A549 (cell line): ENCODE measurements at regions not wholly inside any gene's neighbourhood (a gene's known extent, or its start where the extent isn't known, plus 50 kb on each side); places are given as distances from the start of the nearest gene placed in this dataset.

Experiments
- ATAC-seq, 2 experiments: fragments of 200-7000 bp in 1 of 2; fragments of >200 bp in 1 of 2; cut with Nextera tagmentation in 1 of 2; cut with Tn5 transposase in 1 of 2; 3 replicates each; pipeline versions ENCODE4 v1.8.0 to v1.9.1; 2018 to 2020; ENCODE audit warnings: mild to moderate bottlenecking in 1 of 2, moderate library complexity in 1 of 2
- CTCF ChIA-PET: fragments of 300-600 bp; sonication (Branson Sonifier 250); formaldehyde crosslinking; extraction: SDS; loops from one replicate; lab custom pipeline; 2021; ENCODE audit warnings: antibody characterized with exemption, inconsistent platforms; lab: Yijun Ruan, JAX
- POLR2A ChIA-PET: fragments of 350-600 bp; formaldehyde crosslinking; extraction: SDS; loops from one replicate; lab custom pipeline; 2021; ENCODE audit warnings: antibody characterized with exemption, inconsistent platforms; lab: Yijun Ruan, JAX
- DNase-seq, 2 experiments: peaks; one replicate each; pipeline versions ENCODE4 v3.0.0 to v3.0.0-alpha.2; 2011 to 2016; ENCODE audit warnings: low read depth in 1 of 2, low spot score in 1 of 2
- FAIRE-seq: peaks from 2 replicates; lab custom pipeline; 2011; peaks lifted over from hg19 to GRCh38; lab: Jason Lieb, UNC
- H3K27ac ChIP-seq, 2 experiments: fragments of >200 bp; sonication (Bioruptor Twin); formaldehyde crosslinking; 3 replicates each; pipeline ENCODE4 v1.5.1; 2016 to 2017
- H3K4me1 ChIP-seq: fragments of >200 bp; sonication (Bioruptor Twin); formaldehyde crosslinking; 3 replicates; pipeline ENCODE4 v1.6.1; 2016
- H3K4me2 ChIP-seq: fragments of >200 bp; sonication (Bioruptor Twin); formaldehyde crosslinking; 3 replicates; pipeline ENCODE4 v1.6.1; 2016
- H3K4me3 ChIP-seq: fragments of >200 bp; sonication (Bioruptor Twin); formaldehyde crosslinking; 3 replicates; pipeline ENCODE4 v1.5.1; 2016
- H3K9me3 ChIP-seq: fragments of >200 bp; sonication (Bioruptor Twin); formaldehyde crosslinking; 3 replicates; pipeline ENCODE4 v1.6.1; 2016
- ATOH8 ChIP-seq: fragments of 250-450 bp; sonication (Bioruptor Pico); IDR thresholded peaks from 2 replicates; pipeline ENCODE4 v1.5.0; 2020; ENCODE audit warnings: low read depth, mild to moderate bottlenecking, moderate library complexity
- BCL3 ChIP-seq: fragments of >200 bp; sonication (Bioruptor Twin); formaldehyde crosslinking; IDR thresholded peaks from 3 replicates; pipeline ENCODE4 v1.6.1; 2016
- CBX2 ChIP-seq: fragments of 200-600 bp; sonication (generic); IDR thresholded peaks from 2 replicates; pipeline ENCODE4 v1.6.1; 2016; ENCODE audit warnings: low read depth, mild to moderate bottlenecking, borderline replicate concordance
- CTCF ChIP-seq: fragments of >200 bp; sonication (Bioruptor Twin); formaldehyde crosslinking; IDR thresholded peaks from 3 replicates; pipeline ENCODE4 v1.5.1; 2016
- E2F6 ChIP-seq: IDR thresholded peaks from 2 replicates; pipeline ENCODE4 v1.6.1; 2012; ENCODE audit warnings: low read depth, borderline replicate concordance
- EHMT2 ChIP-seq: fragments of 200-600 bp; sonication (generic); IDR thresholded peaks from 2 replicates; pipeline ENCODE4 v1.6.1; 2016; ENCODE audit warnings: antibody characterized with exemption, low read depth, mild to moderate bottlenecking, moderate library complexity
- FOSB ChIP-seq: fragments of 250-450 bp; sonication (Bioruptor Pico); IDR thresholded peaks from 2 replicates; pipeline ENCODE4 v1.5.0; 2020; ENCODE audit warnings: mild to moderate bottlenecking, moderate library complexity
- GATA3 ChIP-seq: IDR thresholded peaks from 2 replicates; pipeline ENCODE4 v1.6.1; 2012; ENCODE audit warnings: borderline replicate concordance
- HDAC2 ChIP-seq: fragments of 200-600 bp; sonication (generic); IDR thresholded peaks from 2 replicates; pipeline ENCODE4 v1.6.1; 2016
- HES2 ChIP-seq: fragments of >200 bp; sonication (Bioruptor Twin); formaldehyde crosslinking; IDR thresholded peaks from 2 replicates; pipeline ENCODE4 v1.6.1; 2016
- MAFK ChIP-seq: fragments of 450-650 bp; IDR thresholded peaks from 2 replicates; pipeline ENCODE4 v1.6.1; 2014; ENCODE audit not compliant: partially characterized antibody
- MYC ChIP-seq: IDR thresholded peaks from 2 replicates; pipeline ENCODE4 v1.6.1; 2012; ENCODE audit warnings: mild to moderate bottlenecking, inconsistent platforms, low read length, improper control_type of control experiment, borderline replicate concordance
- NFE2L2 ChIP-seq: fragments of 150-350 bp; conservative IDR thresholded peaks from 2 replicates; pipeline ENCODE4 v1.6.1; 2014; ENCODE audit warnings: low read length
- POLR2A ChIP-seq: IDR thresholded peaks from 2 replicates; pipeline ENCODE4 v1.6.1; 2012; ENCODE audit warnings: mild to moderate bottlenecking, low read length
- RAD21 ChIP-seq, 2 experiments: fragments of >200 bp in 1 of 2; sonication (Bioruptor Twin) in 1 of 2; formaldehyde crosslinking in 1 of 2; IDR thresholded peaks in 1 of 2; conservative IDR thresholded peaks in 1 of 2; 2 replicates in 1 of 2; 3 replicates in 1 of 2; pipeline ENCODE4 v1.6.1; 2012 to 2018; ENCODE audit warnings: inconsistent platforms in 1 of 2
- RARB ChIP-seq: fragments of 250-450 bp; sonication (Bioruptor Pico); IDR thresholded peaks from 2 replicates; pipeline ENCODE4 v1.8.0; 2021; ENCODE audit warnings: mild to moderate bottlenecking, moderate library complexity
- REST ChIP-seq: fragments of 200-600 bp; sonication (generic); IDR thresholded peaks from 2 replicates; pipeline ENCODE4 v1.6.1; 2016; ENCODE audit warnings: antibody characterized with exemption, mild to moderate bottlenecking, moderate library complexity
- RFX5 ChIP-seq: fragments of 450-650 bp; IDR thresholded peaks from 2 replicates; pipeline ENCODE4 v1.7.1; 2014; ENCODE audit warnings: antibody characterized with exemption, mild to moderate bottlenecking, moderate library complexity
- RNF2 ChIP-seq: fragments of 200-600 bp; sonication (generic); IDR thresholded peaks from 2 replicates; pipeline ENCODE4 v1.6.1; 2016; ENCODE audit warnings: low read depth, mild to moderate bottlenecking, antibody characterized with exemption, moderate library complexity, borderline replicate concordance
- ZFP36 ChIP-seq: fragments of 450-650 bp; IDR thresholded peaks from 2 replicates; pipeline ENCODE4 v1.6.1; 2014; ENCODE audit warnings: borderline replicate concordance; ENCODE audit not compliant: partially characterized antibody
- ZNF302 ChIP-seq: fragments of 250-450 bp; sonication (Bioruptor Pico); IDR thresholded peaks from 2 replicates; pipeline ENCODE4 v1.9.0; 2021; ENCODE audit warnings: inconsistent platforms, mild to moderate bottlenecking, moderate library complexity
- WGBS: methylation state at CpG from one replicate; pipeline ENCODE4 v1.1.6; 2017; ENCODE audit errors: missing lambda C conversion rate; 5-methylcytosine and 5-hydroxymethylcytosine counted together

- Histone ChIP-seq H3K4me1 (no peaks in the 10 kb centered on the region), H3K4me2 (no peak overlapping the region), H3K27ac (no peak overlapping the region), H3K4me3 (no peak overlapping the region), H3K9me3 (no peaks in the 10 kb centered on the region)
- POLR2A ChIA-PET = no interaction called here
- ATAC-seq (no peak), DNase-seq (no peak), FAIRE-seq (no peak)
- CTCF ChIA-PET = interaction anchor here (0.7 kb wide), 1 partner anchor 536 kb away, joined by 3 read pairs; no protein-coding TSS in a partner anchor
- TF ChIP-seq CBX2 (no peak), ATOH8 (CRISPR knock-in tag) (no peak), POLR2A (no peak), NFE2L2 (no peak), GATA3 (no peak), CTCF (no peak), RNF2 (no peak), HDAC2 (no peak), RFX5 (no peak), REST (no peak), FOSB (CRISPR knock-in tag) (no peak), ZNF302 (CRISPR knock-in tag) (no peak)
Measured at GRCh38 chr7:49577576-49577975, 195.9 kb upstream of the VWC2 start.

- 47% methylated on average over 13 of the region's 13 CpGs for WGBS
- Histone ChIP-seq H3K4me2 (no peak overlapping the region), H3K4me3 (no peak overlapping the region), H3K9me3 (no peaks in the 10 kb centered on the region), H3K27ac (no peak overlapping the region), H3K4me1 (no peaks in the 10 kb centered on the region)
- ChIA-PET CTCF (no interaction called here), POLR2A (no interaction called here)
- no peak for FAIRE-seq
- DNase-seq = no peak
- ATAC-seq = no peak
- TF ChIP-seq RAD21 (conservative IDR thresholded peaks at IDR 0.05 in 1 of 2, IDR thresholded peaks at IDR 0.05 in 1 of 2) (no peak), MAFK (no peak), NFE2L2 (no peak), RARB (no peak), E2F6 (no peak), CBX2 (no peak), HES2 (no peak), GATA3 (no peak), REST (no peak), RNF2 (no peak), ZFP36 (no peak), EHMT2 (no peak), BCL3 (no peak), CTCF (no peak), MYC (no peak)
Measured at GRCh38 chr7:49579408-49579807, 194.0 kb upstream of the VWC2 start.
